ENCODE measurements at regions not wholly inside any gene's neighbourhood (a gene's known extent, or its start where the extent isn't known, plus 50 kb on each side); places are given as distances from the start of the nearest gene placed in this dataset.
A peak's percentile ranks its signal among the peaks of the same experiment; 100 is the strongest.

- no peak for DNase-seq (ENCODE audit: low read depth)
Observed at GRCh38 chr12:11946161-11946560, 124.6 kb upstream of the BCL2L14 start.

- DNase-seq (ENCODE audit: low read depth) = no peak
Observed at GRCh38 chr12:11947213-11947612, 123.5 kb upstream of the BCL2L14 start.

DNA sequence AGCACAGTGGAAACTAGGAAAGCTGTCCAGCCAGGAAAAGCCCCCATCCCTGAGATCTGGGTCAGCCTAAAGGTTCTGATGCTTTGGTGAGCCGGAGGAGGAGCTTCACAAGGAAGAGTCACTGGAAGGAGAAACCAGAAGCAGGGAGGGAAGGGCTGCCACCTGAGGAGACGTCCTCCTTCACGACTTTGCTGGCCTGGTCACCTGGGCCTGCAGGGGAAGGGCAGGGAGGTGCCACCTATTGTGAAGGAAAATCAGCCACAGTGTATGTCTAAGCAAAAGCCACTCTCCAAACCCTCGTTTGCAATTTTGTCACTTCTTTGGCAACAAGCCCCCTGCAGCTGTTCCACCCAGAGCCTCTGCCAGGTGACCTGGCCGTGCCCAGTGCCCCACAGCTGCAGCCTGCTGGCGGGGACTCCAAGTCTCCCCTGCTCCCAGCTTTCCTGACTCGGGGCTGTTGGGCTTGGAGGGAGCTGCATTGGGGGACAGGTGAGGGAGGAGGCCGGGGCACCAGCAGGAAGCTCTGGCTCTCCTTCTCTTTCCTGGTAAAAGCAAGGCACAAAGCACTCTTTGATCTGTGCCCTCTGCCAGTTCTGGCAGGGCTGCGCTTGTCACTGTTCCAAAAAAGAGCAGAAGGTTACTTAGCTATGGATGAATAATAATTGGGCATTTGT lies 120.9 kb upstream of the BCL2L14 start:
- no peak for DNase-seq (ENCODE audit: low read depth)

DNA sequence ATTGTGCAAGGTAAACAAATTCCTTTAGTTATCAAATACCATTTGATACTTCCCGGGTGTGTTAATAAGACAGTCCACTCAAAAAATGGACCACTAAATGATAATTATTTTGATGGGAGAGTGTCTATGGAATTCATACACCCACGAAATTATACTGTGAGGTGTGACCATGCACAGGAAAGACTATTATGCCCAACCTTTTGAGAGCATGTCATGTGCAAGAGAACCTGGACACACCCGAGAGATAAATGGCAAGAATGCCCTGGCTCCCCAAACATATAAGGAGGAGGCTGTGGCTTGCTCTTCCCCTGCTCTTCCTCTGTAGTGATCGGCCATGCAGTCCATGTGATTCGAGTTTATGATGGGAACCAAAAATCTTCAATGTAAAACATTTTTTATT lies 119.5 kb upstream of the BCL2L14 start:
- DNase-seq (ENCODE audit: low read depth) = no peak

DNA sequence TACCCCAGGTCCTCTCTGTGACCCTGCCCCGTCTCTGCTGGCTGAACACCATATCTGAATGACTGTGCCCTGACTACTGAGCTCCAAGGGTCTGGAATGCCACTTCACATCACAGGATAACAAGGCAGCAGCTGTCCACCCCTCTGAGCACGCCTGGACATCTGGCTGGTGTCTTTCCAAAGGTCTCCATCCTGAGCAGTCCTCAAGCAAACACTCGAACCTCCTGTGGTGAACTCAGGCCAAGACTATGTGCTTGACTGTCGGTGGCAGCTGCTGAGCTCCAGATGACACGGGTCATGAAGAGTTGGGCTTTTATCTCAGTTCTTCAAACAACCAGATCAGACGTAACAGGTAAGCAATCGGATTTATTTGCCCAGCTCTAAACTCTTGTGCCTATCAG lies 117.2 kb upstream of the BCL2L14 start:
- no peak for DNase-seq (ENCODE audit: low read depth)

- no peak for DNase-seq (ENCODE audit: low read depth)
Observed at GRCh38 chr12:11954181-11954580, 116.6 kb upstream of the BCL2L14 start.

GRCh38 chr12:11958221-11959091 lies 112.3 kb upstream of the BCL2L14 start:
- peak; percentile 91 for DNase-seq (ENCODE audit: low read depth)

DNA sequence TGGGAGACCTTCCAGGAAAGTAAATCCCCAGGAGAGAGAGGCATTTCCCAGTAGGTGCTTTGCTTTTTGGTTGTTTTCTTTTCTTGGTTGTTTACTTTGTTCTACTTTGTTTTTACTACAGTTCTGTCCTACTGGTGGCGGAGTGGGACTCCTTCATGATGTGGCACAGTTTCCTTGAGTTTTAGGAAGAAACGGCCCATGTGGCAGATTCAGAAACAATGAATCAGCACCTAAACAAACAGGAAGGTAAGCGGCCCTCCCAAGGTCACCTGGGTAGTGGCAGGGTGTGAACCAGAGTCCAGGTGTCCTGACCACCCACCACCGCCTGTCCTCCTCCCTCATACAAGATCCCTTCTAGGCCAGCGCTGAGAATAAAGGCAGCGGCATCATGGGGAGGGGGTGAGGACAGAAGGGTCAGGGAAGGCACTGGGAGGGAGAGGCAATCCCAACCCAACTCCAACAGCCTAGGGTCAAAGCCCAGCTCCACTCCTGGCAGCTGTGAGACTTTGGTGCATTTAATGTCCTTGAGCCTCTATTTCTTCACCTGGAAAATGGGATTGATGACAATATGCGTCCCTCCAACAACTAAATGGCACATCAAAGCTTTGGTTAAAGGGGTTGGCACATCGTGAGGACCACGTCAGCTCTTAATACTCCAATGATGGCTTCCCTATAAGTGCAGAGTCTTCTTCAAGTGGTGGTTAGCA lies 111.5 kb upstream of the BCL2L14 start:
- no peak for DNase-seq (ENCODE audit: low read depth)

DNA sequence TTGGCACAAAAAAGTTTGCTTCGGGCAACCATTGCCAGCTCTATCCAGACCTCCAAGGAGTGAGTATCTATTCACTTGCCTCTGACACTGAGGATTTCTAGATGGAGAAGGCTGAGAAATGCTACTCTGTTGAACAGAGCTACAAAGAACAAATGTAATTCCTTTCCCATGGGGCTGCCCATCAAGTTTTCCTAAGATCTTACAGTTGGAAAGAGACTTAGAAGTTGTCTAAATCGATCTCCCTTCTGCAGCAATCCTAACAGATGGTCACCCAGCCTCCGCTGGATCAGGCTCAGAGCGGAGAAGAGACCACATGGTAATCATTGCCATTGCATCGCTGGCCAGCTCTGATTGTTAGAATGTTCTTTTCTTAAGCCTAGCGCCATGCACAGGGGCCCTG lies 110.1 kb upstream of the BCL2L14 start:
- DNase-seq (ENCODE audit: low read depth) = no peak

DNA sequence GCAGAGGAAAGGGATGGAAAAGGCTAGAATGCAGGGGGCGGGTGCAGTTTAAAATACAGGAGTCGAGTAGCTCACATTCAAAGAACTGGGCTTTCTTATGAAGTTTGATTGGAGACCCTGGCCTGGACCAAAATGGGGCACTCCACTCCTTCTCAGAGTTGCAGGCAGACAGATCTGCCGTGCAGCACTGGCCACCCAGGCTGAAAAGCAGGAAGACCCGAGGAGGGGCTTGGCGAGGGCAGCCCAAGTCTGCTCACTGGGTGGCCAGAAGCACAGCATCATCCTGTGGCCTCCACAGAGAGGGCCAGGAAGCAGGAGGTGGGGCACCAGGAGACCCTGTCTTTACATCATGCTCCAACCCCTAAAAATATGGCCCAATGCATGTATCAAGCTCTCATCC lies 109.1 kb upstream of the BCL2L14 start:
- no peak for DNase-seq (ENCODE audit: low read depth)

DNA sequence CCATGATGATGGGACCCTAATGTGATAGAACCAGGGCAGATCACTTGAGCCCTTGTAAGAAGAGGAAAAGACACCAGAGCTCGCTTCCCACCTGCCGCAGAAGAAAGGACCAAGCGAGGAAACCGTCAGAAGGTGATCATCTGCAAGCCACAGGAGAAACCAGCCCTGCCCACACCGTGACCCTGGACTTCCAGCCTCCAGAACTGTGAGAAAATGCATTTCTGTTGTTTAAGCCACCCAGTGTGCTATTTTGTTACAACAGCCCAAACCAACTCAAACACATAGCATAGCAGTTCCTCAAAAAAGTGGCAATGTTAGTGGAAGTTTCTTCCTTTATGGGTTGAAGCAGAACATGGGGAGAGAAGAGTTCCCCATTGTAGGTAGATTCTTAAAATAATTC lies 107.9 kb upstream of the BCL2L14 start:
- DNase-seq (ENCODE audit: low read depth) = no peak

- no peak for DNase-seq (ENCODE audit: low read depth)
Observed at GRCh38 chr12:11963841-11964471, 106.8 kb upstream of the BCL2L14 start.

GRCh38 chr12:11965258-11965910 lies 105.4 kb upstream of the BCL2L14 start:
- no peak for DNase-seq (ENCODE audit: low read depth)

GRCh38 chr12:11967376-11968047 lies 103.2 kb upstream of the BCL2L14 start:
- DNase-seq (ENCODE audit: low read depth) = no peak

DNA sequence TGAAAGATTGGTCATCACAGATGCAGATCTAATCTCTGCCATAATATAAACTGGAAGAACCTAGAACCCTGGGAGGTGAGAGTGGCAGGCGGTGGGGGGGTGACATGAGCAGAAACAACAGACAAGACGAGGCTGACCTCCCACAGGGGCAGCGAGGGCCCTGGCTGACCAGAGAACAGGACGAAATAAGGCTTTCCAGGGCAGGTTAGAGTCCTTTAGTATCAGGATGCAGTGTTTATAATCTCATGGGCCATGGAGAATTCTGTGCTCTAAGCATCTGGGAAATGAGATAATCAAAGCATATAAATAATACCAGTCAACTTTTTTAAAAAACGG lies 102.7 kb upstream of the BCL2L14 start:
- DNase-seq (ENCODE audit: low read depth) = no peak

GRCh38 chr12:11968516-11968915 lies 102.2 kb upstream of the BCL2L14 start:
- DNase-seq (ENCODE audit: low read depth) = no peak

GRCh38 chr12:11969437-11970154 lies 101.1 kb upstream of the BCL2L14 start:
- no peak for DNase-seq (ENCODE audit: low read depth)

GRCh38 chr12:11970155-11970520 lies 100.6 kb upstream of the BCL2L14 start:
- no peak for DNase-seq (ENCODE audit: low read depth)

DNA sequence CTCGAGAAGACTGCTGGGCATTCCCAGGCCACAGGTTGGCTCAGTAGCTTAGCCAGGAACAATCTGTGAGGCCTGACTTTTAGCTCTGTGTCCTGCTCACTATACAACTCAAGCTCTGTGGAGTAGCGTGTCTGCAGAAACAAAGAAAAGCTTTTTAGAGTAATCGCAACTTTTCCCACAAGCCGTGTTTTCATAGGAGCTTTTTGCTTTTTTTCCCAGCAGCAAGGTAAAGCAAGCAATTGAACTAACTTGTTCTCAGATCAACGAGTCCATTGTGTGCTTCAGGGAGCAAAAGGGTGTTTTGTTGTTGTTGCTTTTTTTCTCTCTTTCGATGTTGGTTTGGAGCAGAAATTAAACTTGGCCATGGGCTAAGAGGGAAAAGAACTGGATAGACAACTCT lies 97.3 kb upstream of the BCL2L14 start:
- no peak for DNase-seq (ENCODE audit: low read depth)

- no peak for DNase-seq (ENCODE audit: low read depth)
Observed at GRCh38 chr12:11976005-11976404, 94.7 kb upstream of the BCL2L14 start.
